Smooth muscle cell (in vitro differentiated cells): ENCODE measurements at regions not wholly inside any gene's neighbourhood (a gene's known extent, or its start where the extent isn't known, plus 50 kb on each side); places are given as distances from the start of the nearest gene placed in this dataset.

Experiments
- DNase-seq: peaks from one replicate; lab custom pipeline; 2025; ENCODE audit not compliant: unreplicated experiment; lab: John Stamatoyannopoulos, UW
- H2AFZ ChIP-seq: fragments of 200-600 bp; sonication (generic); 2 replicates; pipeline ENCODE4 v1.6.0; 2016; ENCODE audit warnings: antibody characterized with exemption, low read depth, mild to moderate bottlenecking
- H3F3A ChIP-seq: fragments of 200-600 bp; sonication (generic); 2 replicates; pipeline ENCODE4 v1.6.0; 2017; ENCODE audit warnings: antibody characterized with exemption, low read depth
- H3K27ac ChIP-seq: fragments of 200-600 bp; sonication (generic); 2 replicates; pipeline ENCODE4 v1.5.1; 2016; ENCODE audit warnings: low read depth, mild to moderate bottlenecking
- H3K27me3 ChIP-seq: fragments of 200-600 bp; sonication (generic); 2 replicates; pipeline ENCODE4 v1.6.1; 2016; ENCODE audit warnings: low read depth, mild to moderate bottlenecking
- H3K36me3 ChIP-seq: fragments of 200-600 bp; sonication (generic); 2 replicates; pipeline ENCODE4 v1.5.1; 2016; ENCODE audit warnings: low read depth
- H3K4me1 ChIP-seq: fragments of 200-600 bp; sonication (generic); 2 replicates; pipeline ENCODE4 v1.5.1; 2016; ENCODE audit warnings: low read depth
- H3K4me2 ChIP-seq: fragments of 200-600 bp; sonication (generic); 2 replicates; pipeline ENCODE4 v1.6.0; 2016; ENCODE audit warnings: mild to moderate bottlenecking
- H3K4me3 ChIP-seq: fragments of 200-600 bp; sonication (generic); 2 replicates; pipeline ENCODE4 v1.5.1; 2016; ENCODE audit warnings: mild to moderate bottlenecking
- H3K79me2 ChIP-seq: fragments of 200-600 bp; sonication (generic); 2 replicates; pipeline ENCODE4 v1.6.0; 2016; ENCODE audit warnings: low read depth, mild to moderate bottlenecking
- H3K9ac ChIP-seq: fragments of 200-600 bp; sonication (generic); 2 replicates; pipeline ENCODE4 v1.6.0; 2016; ENCODE audit warnings: low read depth
- H3K9me3 ChIP-seq: fragments of 200-600 bp; sonication (generic); replicated peaks from 2 replicates; pipeline ENCODE4 v1.5.1; 2016; ENCODE audit warnings: low read depth
- H4K20me1 ChIP-seq: fragments of 200-600 bp; sonication (generic); 2 replicates; pipeline ENCODE4 v1.6.0; 2016; ENCODE audit warnings: low read depth
- WGBS: methylation state at CpG from one replicate; pipeline ENCODE4 v1.1.7; 2016; ENCODE audit warnings: low lambda C conversion rate; 5-methylcytosine and 5-hydroxymethylcytosine counted together
- TF ChIP-seq, protein P1 (sequence below): fragments of 200-600 bp; sonication (generic); IDR thresholded peaks from 2 replicates; pipeline ENCODE4 v1.5.1; 2017; ENCODE audit warnings: borderline replicate concordance, mild to moderate bottlenecking, antibody characterized with exemption; ENCODE audit not compliant: insufficient read depth, poor library complexity, severe bottlenecking

DNA sequence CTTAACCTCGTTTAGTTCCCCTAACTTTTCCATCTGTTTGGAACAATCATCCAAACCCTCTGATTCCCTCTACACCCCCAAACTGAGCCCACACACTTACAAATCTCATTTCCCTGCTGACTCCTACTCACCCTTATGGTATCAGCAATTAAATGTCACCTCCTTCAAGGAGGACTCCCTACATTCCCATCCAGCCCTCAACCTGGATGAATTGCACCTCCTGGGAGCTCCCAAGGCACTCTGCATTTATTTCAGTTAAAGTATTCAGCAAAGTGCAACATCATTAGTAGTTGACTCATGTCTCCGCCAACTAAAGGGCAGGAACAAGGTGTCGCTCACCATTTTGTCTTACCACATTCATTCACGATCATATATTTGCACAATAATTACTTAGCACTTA lies 353.5 kb downstream of the TMEM114 start:
- no peaks in the 10 kb centered on the region for H3K79me2 ChIP-seq
- H3F3A ChIP-seq, result no peaks in the 10 kb centered on the region
- no peaks in the 10 kb centered on the region for H3K4me1 ChIP-seq
- WGBS, result 65% methylated on average over 4 of the region's 4 CpGs
- DNase-seq, result no peak
- H3K9ac ChIP-seq, result no peak overlapping the region
- no peak overlapping the region for H2AFZ ChIP-seq
- H3K9me3 ChIP-seq, result no peaks in the 10 kb centered on the region
- TF ChIP-seq, protein P1, sequence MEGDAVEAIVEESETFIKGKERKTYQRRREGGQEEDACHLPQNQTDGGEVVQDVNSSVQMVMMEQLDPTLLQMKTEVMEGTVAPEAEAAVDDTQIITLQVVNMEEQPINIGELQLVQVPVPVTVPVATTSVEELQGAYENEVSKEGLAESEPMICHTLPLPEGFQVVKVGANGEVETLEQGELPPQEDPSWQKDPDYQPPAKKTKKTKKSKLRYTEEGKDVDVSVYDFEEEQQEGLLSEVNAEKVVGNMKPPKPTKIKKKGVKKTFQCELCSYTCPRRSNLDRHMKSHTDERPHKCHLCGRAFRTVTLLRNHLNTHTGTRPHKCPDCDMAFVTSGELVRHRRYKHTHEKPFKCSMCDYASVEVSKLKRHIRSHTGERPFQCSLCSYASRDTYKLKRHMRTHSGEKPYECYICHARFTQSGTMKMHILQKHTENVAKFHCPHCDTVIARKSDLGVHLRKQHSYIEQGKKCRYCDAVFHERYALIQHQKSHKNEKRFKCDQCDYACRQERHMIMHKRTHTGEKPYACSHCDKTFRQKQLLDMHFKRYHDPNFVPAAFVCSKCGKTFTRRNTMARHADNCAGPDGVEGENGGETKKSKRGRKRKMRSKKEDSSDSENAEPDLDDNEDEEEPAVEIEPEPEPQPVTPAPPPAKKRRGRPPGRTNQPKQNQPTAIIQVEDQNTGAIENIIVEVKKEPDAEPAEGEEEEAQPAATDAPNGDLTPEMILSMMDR, result no peak
- no peaks in the 10 kb centered on the region for H4K20me1 ChIP-seq
- H3K4me2 ChIP-seq, result no peak overlapping the region
- H3K27me3 ChIP-seq, result no peaks in the 10 kb centered on the region
- no peak overlapping the region for H3K27ac ChIP-seq
- no peak overlapping the region for H3K4me3 ChIP-seq
- no peaks in the 10 kb centered on the region for H3K36me3 ChIP-seq

DNA sequence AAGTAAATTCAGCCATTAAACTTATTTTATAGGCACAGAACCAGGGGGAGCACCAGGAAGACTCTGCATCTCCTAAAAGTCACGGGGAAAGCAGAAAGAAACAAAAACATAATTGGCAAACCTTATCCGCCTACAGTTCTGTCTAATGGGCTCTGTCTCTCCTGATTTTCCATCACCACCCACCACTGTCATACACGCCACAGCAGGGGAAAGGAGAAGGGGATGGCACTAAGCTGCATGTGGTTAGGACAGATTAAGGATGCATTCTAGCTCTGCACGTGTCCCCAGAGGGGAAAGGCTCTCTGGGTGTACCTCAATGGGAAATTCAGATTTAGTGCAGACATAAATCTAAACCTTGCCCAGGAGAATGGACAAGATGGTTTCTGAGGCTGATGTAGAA lies 359.8 kb downstream of the TMEM114 start:
- no peaks in the 10 kb centered on the region for H3K9me3 ChIP-seq
- WGBS, result 67% methylated on average over 4 of the region's 4 CpGs
- H3K4me2 ChIP-seq, result no peak overlapping the region
- no peak overlapping the region for H3K27ac ChIP-seq
- H3K4me3 ChIP-seq, result no peak overlapping the region
- no peak overlapping the region for H2AFZ ChIP-seq
- H3K4me1 ChIP-seq, result peaks cover 3% of the 10 kb centered on the region
- H4K20me1 ChIP-seq, result no peaks in the 10 kb centered on the region
- no peak for DNase-seq
- TF ChIP-seq, protein P1, result no peak
- H3K9ac ChIP-seq, result no peak overlapping the region
- no peaks in the 10 kb centered on the region for H3K79me2 ChIP-seq
- no peaks in the 10 kb centered on the region for H3F3A ChIP-seq
- H3K36me3 ChIP-seq, result no peaks in the 10 kb centered on the region
- H3K27me3 ChIP-seq, result no peaks in the 10 kb centered on the region

DNA sequence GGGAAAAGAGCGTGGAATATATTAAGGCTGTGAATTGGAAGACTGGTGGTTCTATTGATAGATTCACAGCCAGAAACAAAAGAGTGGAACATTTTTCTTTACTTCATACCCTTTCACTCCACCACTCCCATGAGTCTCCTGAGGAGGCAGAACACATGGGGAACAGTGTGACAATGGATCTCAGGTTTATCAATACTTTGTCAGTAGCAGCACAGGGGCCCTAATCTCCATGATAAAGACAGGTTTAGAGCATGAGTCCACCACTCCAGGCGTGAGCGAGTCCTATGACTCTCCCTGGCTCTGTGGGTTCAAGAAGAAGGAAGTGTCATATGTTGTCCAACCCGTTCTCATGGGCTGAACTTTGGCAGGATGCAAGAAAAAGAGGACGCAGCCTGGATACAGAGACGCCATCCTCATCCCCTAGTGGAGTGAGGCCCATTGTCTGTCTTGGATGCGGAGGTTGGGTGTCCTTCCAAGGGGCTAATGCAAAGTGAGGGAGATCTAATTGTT lies 361.2 kb downstream of the TMEM114 start:
- Histone ChIP-seq H3K4me1 (peaks cover 3% of the 10 kb centered on the region), H3K27me3 (no peaks in the 10 kb centered on the region), H4K20me1 (no peaks in the 10 kb centered on the region), H3K4me3 (no peak overlapping the region), H2AFZ (no peak overlapping the region), H3K4me2 (no peak overlapping the region), H3K9me3 (no peaks in the 10 kb centered on the region), H3K9ac (no peak overlapping the region), H3K79me2 (no peaks in the 10 kb centered on the region), H3F3A (no peaks in the 10 kb centered on the region), H3K27ac (no peak overlapping the region), H3K36me3 (no peaks in the 10 kb centered on the region)
- 69% methylated on average over 7 of the region's 7 CpGs for WGBS
- DNase-seq, result no peak
- TF ChIP-seq, protein P1, result no peak

DNA sequence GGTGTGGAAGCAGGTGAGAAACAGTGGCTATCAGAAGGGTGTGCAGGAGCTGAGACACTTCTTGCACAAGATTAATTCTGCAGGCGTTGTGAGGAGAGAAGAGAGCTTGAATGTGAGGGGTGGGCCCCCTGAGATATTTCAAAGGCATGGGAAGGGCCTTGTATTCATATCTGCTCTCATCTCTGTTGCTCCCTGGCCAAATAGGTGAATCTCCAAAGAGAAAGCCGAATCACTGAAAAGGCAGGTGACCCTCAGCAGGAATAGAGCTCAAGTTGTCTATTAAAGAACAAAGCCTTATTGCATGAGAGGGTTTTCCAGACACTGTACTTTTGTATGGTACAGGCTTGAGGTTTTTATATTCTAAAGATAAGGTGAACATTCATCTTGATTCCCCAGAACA lies 373.1 kb downstream of the TMEM114 start:
- H3K9ac ChIP-seq, result no peak overlapping the region
- no peak overlapping the region for H3K4me3 ChIP-seq
- TF ChIP-seq, protein P1, result no peak
- H3K79me2 ChIP-seq, result no peaks in the 10 kb centered on the region
- no peaks in the 10 kb centered on the region for H3F3A ChIP-seq
- no peak overlapping the region for H3K4me2 ChIP-seq
- DNase-seq, result no peak
- H3K9me3 ChIP-seq, result no peaks in the 10 kb centered on the region
- H3K36me3 ChIP-seq, result no peaks in the 10 kb centered on the region
- H3K27ac ChIP-seq, result no peak overlapping the region
- no peaks in the 10 kb centered on the region for H3K27me3 ChIP-seq
- no peak overlapping the region for H2AFZ ChIP-seq
- WGBS, result 89% methylated on average over 2 of the region's 2 CpGs
- no peaks in the 10 kb centered on the region for H3K4me1 ChIP-seq
- H4K20me1 ChIP-seq, result no peaks in the 10 kb centered on the region
